Liver (tissue), 2 donors: ENCODE measurements at regions not wholly inside any gene's neighbourhood (a gene's known extent, or its start where the extent isn't known, plus 50 kb on each side); places are given as distances from the start of the nearest gene placed in this dataset.

Experiments
- RAD21 ChIP-seq, 2 donors: IDR thresholded peaks; 2 replicates each; pipeline ENCODE4 v1.6.1; 2016; ENCODE audit warnings: antibody characterized with exemption in 2 of 2, mild to moderate bottlenecking in 2 of 2
- TAF1 ChIP-seq: conservative IDR thresholded peaks from 2 replicates; pipeline ENCODE4 v1.6.1; 2016; ENCODE audit warnings: antibody characterized with exemption, mild to moderate bottlenecking
- donor health status: healthy.

- TF ChIP-seq RAD21 (IDR thresholded peaks at IDR 0.05) (no peak), TAF1 (no peak)
These were observed 291.9 kb upstream of the IRX1 start for GRCh38 chr5:3303777-3304176.
